ENCODE measurements at regions not wholly inside any gene's neighbourhood (a gene's known extent, or its start where the extent isn't known, plus 50 kb on each side); places are given as distances from the start of the nearest gene placed in this dataset.

DNA sequence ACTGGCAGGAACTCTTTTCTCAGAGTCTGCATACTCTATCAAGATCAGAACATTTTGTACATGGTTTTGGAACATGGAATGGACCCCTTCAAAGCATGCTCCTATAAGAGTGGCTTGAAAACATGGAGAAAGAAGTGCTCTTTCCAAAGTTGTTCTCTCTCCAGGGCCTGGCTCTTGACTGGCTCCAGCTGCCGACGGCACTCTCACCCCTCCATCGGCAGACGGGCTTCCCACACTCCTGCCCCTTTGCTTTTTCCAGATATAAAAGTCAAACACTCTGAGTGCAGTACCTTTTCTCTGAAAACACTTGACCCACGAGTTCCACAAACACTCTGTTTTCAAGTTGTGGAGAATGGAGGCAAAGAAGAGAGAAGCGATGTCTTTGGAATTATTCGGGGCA is 72.5 kb upstream of the ONECUT1 start:
- DNase-seq = no peak

DNA sequence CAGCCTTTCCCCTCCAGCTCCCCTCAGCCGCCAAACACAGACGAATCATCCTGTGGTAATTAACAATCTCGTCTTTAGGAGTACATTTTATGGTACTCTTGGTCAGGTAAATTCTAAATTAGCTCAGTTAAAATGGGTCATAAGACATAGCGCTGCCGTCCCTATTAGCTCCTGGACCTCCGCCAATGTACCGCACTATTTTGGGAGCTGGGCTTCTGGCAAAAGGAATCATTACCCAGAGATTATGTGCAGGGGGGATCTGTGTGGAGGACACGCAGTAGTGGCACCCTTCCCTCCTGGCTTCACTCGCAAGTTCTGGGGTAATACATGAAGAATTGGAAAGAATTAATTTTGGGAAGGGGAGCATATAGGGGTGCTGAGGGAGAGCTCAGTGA is 68.6 kb upstream of the ONECUT1 start:
- no peak for DNase-seq

DNA sequence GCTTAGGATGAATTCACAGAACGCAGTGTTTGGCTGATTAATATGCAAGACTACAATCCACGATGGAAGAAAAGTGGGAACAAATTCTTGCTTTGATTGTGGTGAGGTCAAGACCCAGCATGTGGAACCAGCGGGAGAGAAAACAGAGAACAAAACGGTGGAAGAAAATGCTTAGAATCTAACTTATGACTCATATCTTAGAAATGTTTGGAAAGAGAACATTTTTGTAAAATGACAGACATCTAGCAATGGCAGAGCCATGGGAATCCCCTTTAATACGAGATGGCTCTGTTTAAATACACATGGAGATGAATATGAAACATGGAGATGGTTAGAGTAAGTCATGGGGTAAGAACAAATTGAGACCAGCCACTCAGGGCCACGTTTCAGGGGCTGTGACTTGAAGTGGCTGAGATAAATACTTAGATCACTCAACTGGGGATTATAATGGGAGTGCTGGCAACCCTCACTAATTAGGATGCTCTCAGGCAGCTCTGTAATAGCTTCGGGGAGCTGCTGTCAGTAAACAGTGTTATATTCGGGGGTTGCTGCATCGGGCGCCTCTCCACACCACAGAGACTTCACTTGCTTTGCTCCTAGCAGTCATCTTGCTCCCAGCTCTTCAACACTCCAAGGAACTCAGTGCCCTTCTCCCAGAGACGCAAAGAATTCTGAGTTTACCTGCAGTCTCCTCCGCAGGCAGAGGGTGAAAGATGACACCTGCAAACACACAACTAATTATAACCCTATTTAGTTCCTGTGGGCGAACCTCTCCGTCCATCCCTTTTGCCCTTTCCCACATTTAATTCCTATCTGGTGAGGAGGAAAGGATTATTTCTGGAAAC is 68.0 kb upstream of the ONECUT1 start:
- DNase-seq = no peak

DNA sequence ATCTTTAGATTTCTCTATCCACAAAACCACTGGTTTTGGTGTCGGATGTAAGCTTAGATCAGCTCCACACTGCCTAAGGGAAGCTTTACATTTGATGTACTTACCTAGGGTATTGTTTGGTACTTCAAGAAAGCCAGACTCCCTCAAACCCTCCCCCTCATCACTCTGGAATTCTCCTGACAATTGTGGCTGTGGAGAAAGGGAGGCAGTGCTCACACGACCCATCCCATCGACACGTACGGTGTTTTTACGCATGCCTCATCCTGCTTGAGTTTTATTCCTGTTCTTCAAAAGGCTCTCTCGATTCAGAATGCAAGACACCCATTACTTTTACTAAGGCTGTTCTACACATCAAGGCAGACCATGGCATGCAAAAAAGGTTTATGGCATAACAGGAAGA is 67.3 kb upstream of the ONECUT1 start:
- DNase-seq = no peak

DNA sequence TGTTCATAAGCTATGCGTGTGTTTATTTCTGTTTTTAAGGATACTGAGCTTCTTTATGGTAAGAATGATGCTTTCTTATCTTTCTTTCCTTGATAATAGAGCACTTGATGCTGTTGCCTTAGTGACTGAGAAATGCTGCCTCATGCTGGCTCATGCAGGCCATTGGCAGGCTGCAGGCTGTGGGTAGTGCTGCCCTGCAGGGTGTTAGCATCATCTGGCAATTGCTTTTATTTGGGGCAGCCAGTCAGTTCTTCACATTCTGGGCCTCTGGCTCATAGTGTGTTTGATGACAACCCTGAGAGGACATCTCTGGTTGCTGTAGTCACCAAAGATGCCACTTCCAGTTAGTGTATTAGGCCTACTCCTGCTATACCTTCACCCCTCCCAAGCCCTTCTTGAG is 66.2 kb upstream of the ONECUT1 start:
- no peak for DNase-seq

DNA sequence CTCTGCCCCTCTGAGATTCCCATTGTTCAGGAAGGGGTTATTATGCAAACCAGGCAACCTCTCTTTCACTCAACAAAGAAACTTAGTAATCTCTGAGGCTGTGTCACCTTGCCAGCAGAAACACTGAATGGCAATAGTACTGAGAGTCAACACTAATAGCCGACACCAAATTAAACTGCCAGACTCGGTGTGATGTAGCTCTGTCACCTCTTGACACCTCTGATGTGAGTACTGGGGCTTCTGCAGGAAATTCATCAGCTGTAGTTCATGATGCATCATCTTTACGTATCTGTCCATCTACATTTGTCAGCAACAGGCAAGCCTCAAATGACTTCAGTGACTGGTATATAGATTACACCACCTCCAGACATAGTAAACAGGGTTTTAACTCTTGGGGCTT is 65.0 kb upstream of the ONECUT1 start:
- no peak for DNase-seq

DNA sequence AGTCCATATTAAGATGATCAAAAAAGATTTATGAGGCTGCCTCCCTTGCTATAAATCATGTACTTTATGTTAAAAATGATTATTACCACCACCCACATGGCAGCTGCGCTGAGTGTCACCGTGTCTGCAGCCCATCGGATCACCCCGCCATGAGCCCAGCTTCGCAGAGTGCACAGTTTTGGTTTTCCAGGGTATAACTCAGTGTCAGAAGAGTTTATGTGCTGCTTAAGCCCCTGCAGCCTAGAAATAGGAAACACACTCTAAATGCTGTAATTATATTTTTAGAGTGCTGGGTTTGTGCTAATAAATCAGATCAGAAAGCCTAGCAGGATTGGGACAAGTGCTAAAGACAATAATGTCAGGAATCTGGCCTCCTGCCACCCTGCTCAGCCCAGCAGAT is 54.7 kb upstream of the ONECUT1 start:
- no peak for DNase-seq
